IMR-90 (cell line): ENCODE measurements at regions not wholly inside any gene's neighbourhood (a gene's known extent, or its start where the extent isn't known, plus 50 kb on each side); places are given as distances from the start of the nearest gene placed in this dataset.

Source experiments
- CEBPB ChIP-seq: IDR thresholded peaks from 2 replicates; pipeline ENCODE4 v1.6.1; 2012; ENCODE audit warnings: low read depth, low read length, improper control_type of control experiment
- CHD1 ChIP-seq: IDR thresholded peaks from 2 replicates; pipeline ENCODE4 v1.6.1; 2012; ENCODE audit warnings: low read depth, low read length, improper control_type of control experiment
- FOS ChIP-seq: fragments of 150-350 bp; IDR thresholded peaks from 2 replicates; pipeline ENCODE4 v1.6.1; 2016; ENCODE audit warnings: low read depth, low read length
- MAFK ChIP-seq: IDR thresholded peaks from 2 replicates; pipeline ENCODE4 v1.6.1; 2012; ENCODE audit warnings: low read depth, low read length, improper control_type of control experiment
- MAZ ChIP-seq: IDR thresholded peaks from 2 replicates; pipeline ENCODE4 v1.6.1; 2012; ENCODE audit warnings: low read depth, mild to moderate bottlenecking, low read length, improper control_type of control experiment, moderate library complexity, borderline replicate concordance
- MXI1 ChIP-seq: IDR thresholded peaks from 2 replicates; pipeline ENCODE4 v1.6.1; 2012; ENCODE audit warnings: low read depth, mild to moderate bottlenecking, low read length, moderate library complexity, borderline replicate concordance
- POLR2A ChIP-seq: IDR thresholded peaks from 2 replicates; pipeline ENCODE4 v1.6.1; 2012; ENCODE audit warnings: mild to moderate bottlenecking, low read depth, low read length
- RAD21 ChIP-seq: IDR thresholded peaks from 2 replicates; pipeline ENCODE4 v1.6.1; 2012; ENCODE audit warnings: low read length, improper control_type of control experiment
- RCOR1 ChIP-seq: IDR thresholded peaks from 2 replicates; pipeline ENCODE4 v1.6.1; 2012; ENCODE audit warnings: mild to moderate bottlenecking, low read length, improper control_type of control experiment; ENCODE audit not compliant: insufficient replicate concordance
- RFX5 ChIP-seq: IDR thresholded peaks from 2 replicates; pipeline ENCODE4 v1.8.0; 2012; ENCODE audit warnings: low read depth, mild to moderate bottlenecking, low read length, moderate library complexity
- SMC3 ChIP-seq: fragments of 150-350 bp; IDR thresholded peaks from 2 replicates; pipeline ENCODE4 v1.6.1; 2016; ENCODE audit warnings: low read depth, mild to moderate bottlenecking, antibody characterized with exemption, low read length, moderate library complexity
- TF ChIP-seq, protein P1 (sequence below): conservative IDR thresholded peaks from 2 replicates; pipeline ENCODE4 v1.5.1; 2012; ENCODE audit warnings: mild to moderate bottlenecking, low read depth, low read length, improper control_type of control experiment
- TF ChIP-seq, protein P2 (sequence below): fragments of 150-350 bp; IDR thresholded peaks from 2 replicates; pipeline ENCODE4 v1.6.1; 2017; ENCODE audit warnings: mild to moderate bottlenecking, antibody characterized with exemption, low read length, low read depth

DNA sequence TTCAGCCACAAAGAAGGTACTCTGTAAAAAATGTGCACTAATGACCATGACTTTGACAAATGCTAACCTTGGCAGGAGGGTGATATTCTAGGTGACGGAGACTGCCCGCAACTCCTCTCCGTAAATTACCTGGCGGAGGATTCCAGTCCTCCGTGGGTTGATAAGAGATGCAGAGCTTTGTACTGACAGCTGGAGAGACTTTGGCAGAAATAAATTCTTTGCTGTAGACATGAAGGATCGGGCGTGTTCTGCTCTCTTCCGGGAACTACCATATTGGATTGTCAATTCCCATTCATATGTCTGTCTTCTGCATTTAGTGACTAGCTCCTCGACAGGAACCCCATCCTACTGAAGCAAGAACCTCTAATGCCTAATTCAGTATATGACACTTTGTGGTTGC, 158.3 kb upstream of the KAZN start:
- no peak for TF ChIP-seq POLR2A
- TF ChIP-seq RAD21 = no peak
- TF ChIP-seq, protein P1, sequence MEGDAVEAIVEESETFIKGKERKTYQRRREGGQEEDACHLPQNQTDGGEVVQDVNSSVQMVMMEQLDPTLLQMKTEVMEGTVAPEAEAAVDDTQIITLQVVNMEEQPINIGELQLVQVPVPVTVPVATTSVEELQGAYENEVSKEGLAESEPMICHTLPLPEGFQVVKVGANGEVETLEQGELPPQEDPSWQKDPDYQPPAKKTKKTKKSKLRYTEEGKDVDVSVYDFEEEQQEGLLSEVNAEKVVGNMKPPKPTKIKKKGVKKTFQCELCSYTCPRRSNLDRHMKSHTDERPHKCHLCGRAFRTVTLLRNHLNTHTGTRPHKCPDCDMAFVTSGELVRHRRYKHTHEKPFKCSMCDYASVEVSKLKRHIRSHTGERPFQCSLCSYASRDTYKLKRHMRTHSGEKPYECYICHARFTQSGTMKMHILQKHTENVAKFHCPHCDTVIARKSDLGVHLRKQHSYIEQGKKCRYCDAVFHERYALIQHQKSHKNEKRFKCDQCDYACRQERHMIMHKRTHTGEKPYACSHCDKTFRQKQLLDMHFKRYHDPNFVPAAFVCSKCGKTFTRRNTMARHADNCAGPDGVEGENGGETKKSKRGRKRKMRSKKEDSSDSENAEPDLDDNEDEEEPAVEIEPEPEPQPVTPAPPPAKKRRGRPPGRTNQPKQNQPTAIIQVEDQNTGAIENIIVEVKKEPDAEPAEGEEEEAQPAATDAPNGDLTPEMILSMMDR = no peak
- TF ChIP-seq MAZ = no peak
- no peak for TF ChIP-seq RFX5
- no peak for TF ChIP-seq SMC3
- TF ChIP-seq CEBPB = no peak
- no peak for TF ChIP-seq MXI1
- no peak for TF ChIP-seq RCOR1
- no peak for TF ChIP-seq CHD1
- TF ChIP-seq, protein P2, sequence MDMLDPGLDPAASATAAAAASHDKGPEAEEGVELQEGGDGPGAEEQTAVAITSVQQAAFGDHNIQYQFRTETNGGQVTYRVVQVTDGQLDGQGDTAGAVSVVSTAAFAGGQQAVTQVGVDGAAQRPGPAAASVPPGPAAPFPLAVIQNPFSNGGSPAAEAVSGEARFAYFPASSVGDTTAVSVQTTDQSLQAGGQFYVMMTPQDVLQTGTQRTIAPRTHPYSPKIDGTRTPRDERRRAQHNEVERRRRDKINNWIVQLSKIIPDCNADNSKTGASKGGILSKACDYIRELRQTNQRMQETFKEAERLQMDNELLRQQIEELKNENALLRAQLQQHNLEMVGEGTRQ = no peak
- TF ChIP-seq MAFK = no peak
- no peak for TF ChIP-seq FOS
